ENCODE measurements at regions not wholly inside any gene's neighbourhood (a gene's known extent, or its start where the extent isn't known, plus 50 kb on each side); places are given as distances from the start of the nearest gene placed in this dataset.
A peak's percentile ranks its signal among the peaks of the same experiment; 100 is the strongest.

- no peak for DNase-seq
Observed at GRCh38 chr14:40894846-40895245, 711.8 kb upstream of the LRFN5 start.

GRCh38 chr14:40889126-40889525 is 717.5 kb upstream of the LRFN5 start:
- no peak for DNase-seq

- DNase-seq = no peak
Observed at GRCh38 chr14:40887912-40888311, 718.8 kb upstream of the LRFN5 start.

GRCh38 chr14:40870252-40870651 is 736.4 kb upstream of the LRFN5 start:
- DNase-seq = no peak

GRCh38 chr14:40859055-40859454 is 747.6 kb upstream of the LRFN5 start:
- no peak for DNase-seq

- DNase-seq = no peak
Observed at GRCh38 chr14:40855343-40855742, 751.3 kb upstream of the LRFN5 start.

- DNase-seq = no peak
Observed at GRCh38 chr14:40850191-40850590, 756.5 kb upstream of the LRFN5 start.

GRCh38 chr14:40847480-40847879 is 759.2 kb upstream of the LRFN5 start:
- DNase-seq = peak; percentile 1

GRCh38 chr14:40842816-40843215 is 763.9 kb upstream of the LRFN5 start:
- no peak for DNase-seq

GRCh38 chr14:40841886-40842285 is 764.8 kb upstream of the LRFN5 start:
- DNase-seq = no peak

- DNase-seq = no peak
Observed at GRCh38 chr14:40838601-40839000, 768.1 kb upstream of the LRFN5 start.

GRCh38 chr14:40806471-40806870 is 800.2 kb upstream of the LRFN5 start:
- no peak for DNase-seq

- DNase-seq = no peak
Observed at GRCh38 chr14:40796168-40796567, 810.5 kb upstream of the LRFN5 start.

GRCh38 chr14:40784860-40785259 is 821.8 kb upstream of the LRFN5 start:
- DNase-seq = no peak

- no peak for DNase-seq
Observed at GRCh38 chr14:40762685-40763084, 844.0 kb upstream of the LRFN5 start.

GRCh38 chr14:40762177-40762576 is 844.5 kb upstream of the LRFN5 start:
- DNase-seq = no peak

- no peak for DNase-seq
Observed at GRCh38 chr14:40760704-40761103, 846.0 kb upstream of the LRFN5 start.

GRCh38 chr14:40758076-40758475 is 848.6 kb upstream of the LRFN5 start:
- peak; percentile 24 for DNase-seq

- no peak for DNase-seq
Observed at GRCh38 chr14:40757376-40757950, 849.2 kb upstream of the LRFN5 start.

GRCh38 chr14:40733206-40733605 is 873.5 kb upstream of the LRFN5 start:
- no peak for DNase-seq

- DNase-seq = no peak
Observed at GRCh38 chr14:40727107-40727506, 879.6 kb upstream of the LRFN5 start.

GRCh38 chr14:40713387-40713786 is 893.3 kb upstream of the LRFN5 start:
- DNase-seq = no peak

GRCh38 chr14:40697231-40697630 is 909.4 kb upstream of the LRFN5 start:
- no peak for DNase-seq

- no peak for DNase-seq
Observed at GRCh38 chr14:40694023-40694422, 912.7 kb upstream of the LRFN5 start.

GRCh38 chr14:40691066-40691465 is 915.6 kb upstream of the LRFN5 start:
- DNase-seq = no peak

All from tongue (tissue), 1 donor.